ENCODE measurements at regions not wholly inside any gene's neighbourhood (a gene's known extent, or its start where the extent isn't known, plus 50 kb on each side); places are given as distances from the start of the nearest gene placed in this dataset.

GRCh38 chr4:162503868-162504267 lies 340.1 kb upstream of the FSTL5 start:
- Histone ChIP-seq H3K79me2 (ENCODE audit: insufficient read depth, low read length) (no peaks in the 10 kb centered on the region), H3K9ac (ENCODE audit: low read length) (no peak overlapping the region), H3K27ac (ENCODE audit: low read depth, low read length) (no peak overlapping the region), H3K27me3 (ENCODE audit: low read length) (no peaks in the 10 kb centered on the region), H3K4me2 (ENCODE audit: low read depth, low read length, poor library complexity, severe bottlenecking) (no peak overlapping the region), H2AFZ (ENCODE audit: low read depth, low read length, severe bottlenecking) (no peak overlapping the region), H3K9me3 (ENCODE audit: insufficient read depth, low read length) (no peaks in the 10 kb centered on the region), H3K36me3 (ENCODE audit: low read length) (no peaks in the 10 kb centered on the region), H3K9me2 (replicated peaks; ENCODE audit: insufficient read depth, low read length) (no peaks in the 10 kb centered on the region), H3F3A (ENCODE audit: insufficient read depth) (no peaks in the 10 kb centered on the region), H3K4me3 (ENCODE audit: insufficient read depth, low read length, poor library complexity, severe bottlenecking) (no peak overlapping the region), H4K20me1 (ENCODE audit: low read depth, low read length) (no peaks in the 10 kb centered on the region)
- TF ChIP-seq EZH2phosphoT487 (conservative IDR thresholded peaks at IDR 0.05; ENCODE audit: low read length) = no peak
- TF ChIP-seq CTCF (IDR thresholded peaks at IDR 0.05; ENCODE audit: insufficient read depth, low read length, poor library complexity, severe bottlenecking) = no peak

DNA sequence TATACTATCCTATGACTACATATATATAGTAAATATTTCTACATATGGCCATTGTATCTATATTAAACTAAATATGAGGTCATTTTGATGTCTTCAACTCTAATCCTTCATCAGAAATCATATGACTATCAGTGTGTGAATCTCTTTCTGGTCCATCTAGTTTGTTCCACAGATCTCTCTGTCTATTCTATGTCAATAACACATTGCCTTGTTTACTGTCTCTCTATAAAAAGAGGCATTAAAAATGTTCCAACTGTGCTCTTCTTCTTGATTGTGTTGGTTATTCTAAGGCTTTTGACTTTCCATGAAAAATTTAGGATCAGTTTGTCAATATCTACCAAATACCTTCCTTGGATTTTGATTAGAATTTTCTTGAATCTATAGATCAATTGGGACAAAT lies 338.3 kb upstream of the FSTL5 start:
- H3K79me2 ChIP-seq (ENCODE audit: insufficient read depth, low read length) = no peaks in the 10 kb centered on the region
- no peak overlapping the region for H3K4me3 ChIP-seq (ENCODE audit: insufficient read depth, low read length, poor library complexity, severe bottlenecking)
- TF ChIP-seq CTCF (IDR thresholded peaks at IDR 0.05; ENCODE audit: insufficient read depth, low read length, poor library complexity, severe bottlenecking) (no peak), EZH2phosphoT487 (conservative IDR thresholded peaks at IDR 0.05; ENCODE audit: low read length) (no peak)
- no peaks in the 10 kb centered on the region for H3F3A ChIP-seq (ENCODE audit: insufficient read depth)
- no peaks in the 10 kb centered on the region for H3K27me3 ChIP-seq (ENCODE audit: low read length)
- no peaks in the 10 kb centered on the region for H4K20me1 ChIP-seq (ENCODE audit: low read depth, low read length)
- no peaks in the 10 kb centered on the region for H3K36me3 ChIP-seq (ENCODE audit: low read length)
- no peak overlapping the region for H2AFZ ChIP-seq (ENCODE audit: low read depth, low read length, severe bottlenecking)
- H3K9me3 ChIP-seq (ENCODE audit: insufficient read depth, low read length) = no peaks in the 10 kb centered on the region
- no peak overlapping the region for H3K4me2 ChIP-seq (ENCODE audit: low read depth, low read length, poor library complexity, severe bottlenecking)
- H3K9ac ChIP-seq (ENCODE audit: low read length) = no peak overlapping the region
- no peaks in the 10 kb centered on the region for H3K9me2 ChIP-seq (replicated peaks; ENCODE audit: insufficient read depth, low read length)
- no peak overlapping the region for H3K27ac ChIP-seq (ENCODE audit: low read depth, low read length)

DNA sequence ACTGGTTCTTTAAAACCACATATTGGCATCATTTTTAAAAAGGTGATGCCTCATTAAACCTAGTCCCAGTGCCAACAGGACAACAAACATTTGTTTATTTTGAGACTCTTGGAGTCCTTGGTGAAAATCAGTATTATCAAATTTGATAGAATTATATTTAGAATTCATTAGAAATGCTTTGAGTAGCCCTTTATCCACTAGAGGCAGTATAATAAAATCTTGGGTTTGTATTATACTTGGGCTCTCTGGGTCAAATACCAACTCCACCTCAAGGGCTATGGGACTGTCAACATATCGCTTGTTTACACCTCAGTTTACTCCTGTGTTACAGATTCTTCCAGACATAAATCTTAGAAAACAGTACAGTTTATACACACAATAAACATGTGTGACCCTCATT lies 335.7 kb upstream of the FSTL5 start:
- H3K27ac ChIP-seq (ENCODE audit: low read depth, low read length) = no peak overlapping the region
- H3K36me3 ChIP-seq (ENCODE audit: low read length) = no peaks in the 10 kb centered on the region
- no peak overlapping the region for H3K4me3 ChIP-seq (ENCODE audit: insufficient read depth, low read length, poor library complexity, severe bottlenecking)
- no peaks in the 10 kb centered on the region for H3F3A ChIP-seq (ENCODE audit: insufficient read depth)
- no peaks in the 10 kb centered on the region for H4K20me1 ChIP-seq (ENCODE audit: low read depth, low read length)
- H3K4me2 ChIP-seq (ENCODE audit: low read depth, low read length, poor library complexity, severe bottlenecking) = no peak overlapping the region
- H2AFZ ChIP-seq (ENCODE audit: low read depth, low read length, severe bottlenecking) = no peak overlapping the region
- TF ChIP-seq EZH2phosphoT487 (conservative IDR thresholded peaks at IDR 0.05; ENCODE audit: low read length) = no peak
- TF ChIP-seq CTCF (IDR thresholded peaks at IDR 0.05; ENCODE audit: insufficient read depth, low read length, poor library complexity, severe bottlenecking) = peak; percentile 12
- no peaks in the 10 kb centered on the region for H3K27me3 ChIP-seq (ENCODE audit: low read length)
- no peaks in the 10 kb centered on the region for H3K79me2 ChIP-seq (ENCODE audit: insufficient read depth, low read length)
- H3K9me3 ChIP-seq (ENCODE audit: insufficient read depth, low read length) = no peaks in the 10 kb centered on the region
- H3K9ac ChIP-seq (ENCODE audit: low read length) = no peak overlapping the region
- no peaks in the 10 kb centered on the region for H3K9me2 ChIP-seq (replicated peaks; ENCODE audit: insufficient read depth, low read length)

GRCh38 chr4:162498168-162498567 lies 334.4 kb upstream of the FSTL5 start:
- H3K27me3 ChIP-seq (ENCODE audit: low read length) = no peaks in the 10 kb centered on the region
- no peak overlapping the region for H3K4me3 ChIP-seq (ENCODE audit: insufficient read depth, low read length, poor library complexity, severe bottlenecking)
- no peaks in the 10 kb centered on the region for H4K20me1 ChIP-seq (ENCODE audit: low read depth, low read length)
- H3K9me3 ChIP-seq (ENCODE audit: insufficient read depth, low read length) = no peaks in the 10 kb centered on the region
- no peaks in the 10 kb centered on the region for H3K9me2 ChIP-seq (replicated peaks; ENCODE audit: insufficient read depth, low read length)
- H3K27ac ChIP-seq (ENCODE audit: low read depth, low read length) = no peak overlapping the region
- H3K36me3 ChIP-seq (ENCODE audit: low read length) = no peaks in the 10 kb centered on the region
- H2AFZ ChIP-seq (ENCODE audit: low read depth, low read length, severe bottlenecking) = no peak overlapping the region
- H3K79me2 ChIP-seq (ENCODE audit: insufficient read depth, low read length) = no peaks in the 10 kb centered on the region
- TF ChIP-seq EZH2phosphoT487 (conservative IDR thresholded peaks at IDR 0.05; ENCODE audit: low read length) = no peak
- TF ChIP-seq CTCF (IDR thresholded peaks at IDR 0.05; ENCODE audit: insufficient read depth, low read length, poor library complexity, severe bottlenecking) = no peak
- H3F3A ChIP-seq (ENCODE audit: insufficient read depth) = no peaks in the 10 kb centered on the region
- H3K9ac ChIP-seq (ENCODE audit: low read length) = no peak overlapping the region
- no peak overlapping the region for H3K4me2 ChIP-seq (ENCODE audit: low read depth, low read length, poor library complexity, severe bottlenecking)

Measured in SU-DHL-6 (cell line).